DMS53 treated with DMSO at 0.1 percent for 48 hours (cell line): ENCODE measurements at regions not wholly inside any gene's neighbourhood (a gene's known extent, or its start where the extent isn't known, plus 50 kb on each side); places are given as distances from the start of the nearest gene placed in this dataset.

ENCODE experiments used
- DNase-seq: peaks from one replicate; lab custom pipeline; 2025; ENCODE audit not compliant: unreplicated experiment; lab: John Stamatoyannopoulos, UW

DNA sequence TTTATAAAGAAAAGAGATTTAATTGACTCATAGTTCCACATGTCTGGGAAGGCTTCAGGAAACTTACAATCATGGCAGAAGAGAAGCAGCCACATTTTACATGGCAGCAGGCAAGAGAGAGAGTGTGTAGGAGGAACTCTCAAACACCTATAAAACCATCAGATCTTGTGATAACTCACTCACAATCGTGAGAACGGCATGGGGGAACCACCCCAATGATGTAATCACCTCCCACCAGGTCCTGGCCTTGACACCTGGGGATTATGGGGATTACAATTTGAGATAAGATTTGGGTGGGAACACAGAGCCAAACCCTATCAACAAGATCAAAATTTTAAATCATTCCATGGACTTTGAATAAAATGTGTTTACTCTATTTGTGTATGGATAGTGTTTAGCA lies 575.6 kb downstream of the ADCYAP1 start:
- DNase-seq: no peak

DNA sequence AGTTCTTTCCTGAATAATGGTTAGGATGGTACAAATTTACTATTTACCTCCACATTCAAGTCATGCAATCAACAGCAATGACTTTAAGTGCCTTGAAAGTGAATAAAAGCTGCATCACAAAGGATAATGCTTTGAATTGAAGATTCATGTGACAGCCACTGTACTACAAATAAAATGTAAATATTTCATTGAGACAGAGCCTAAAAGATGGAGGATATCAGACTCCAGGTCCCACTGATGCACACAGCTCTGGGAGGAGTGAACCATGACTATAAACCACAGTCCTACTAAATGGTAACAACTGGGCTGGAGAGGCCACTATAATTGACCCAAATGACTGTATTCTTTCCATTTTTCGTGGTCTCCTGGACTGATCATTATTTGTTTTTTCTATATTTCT lies 576.9 kb downstream of the ADCYAP1 start:
- DNase-seq: no peak

DNA sequence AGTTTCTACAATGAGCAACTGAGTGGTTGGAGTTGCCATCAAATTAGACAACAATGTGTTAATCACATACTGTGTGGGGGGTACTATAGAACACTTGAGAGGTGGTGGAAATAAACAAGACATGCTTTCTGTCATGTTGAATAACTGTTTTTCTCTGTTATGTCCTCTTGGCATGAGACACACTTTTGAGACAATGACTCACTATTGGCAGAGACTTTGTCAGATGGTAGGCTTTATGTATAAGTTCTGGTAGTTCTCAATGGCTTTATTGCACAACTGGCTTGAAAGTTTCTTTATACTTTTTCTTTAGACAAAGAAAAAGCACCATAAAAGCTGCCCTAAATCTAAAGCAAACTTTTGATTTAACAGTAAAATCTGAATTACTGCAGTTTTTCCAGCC lies 578.7 kb downstream of the ADCYAP1 start:
- no peak for DNase-seq

DNA sequence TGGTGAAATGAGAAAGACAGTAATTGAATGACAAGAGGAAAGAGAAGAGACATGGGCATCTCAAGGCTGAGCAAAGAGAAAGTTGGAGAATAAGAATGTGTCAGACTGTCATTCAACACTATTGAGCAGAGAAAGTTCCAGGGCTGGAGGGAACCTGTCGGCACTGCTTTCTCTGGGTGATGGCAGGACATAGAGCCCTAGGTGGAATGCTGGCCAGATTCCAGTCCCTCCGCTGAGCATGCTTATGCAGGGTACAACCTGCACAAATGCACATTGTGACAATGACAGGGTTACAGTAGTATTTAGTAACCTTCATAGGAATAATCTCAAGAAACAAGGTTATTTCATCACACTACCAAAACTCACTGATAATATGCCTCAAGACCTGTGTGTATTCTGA lies 582.8 kb downstream of the ADCYAP1 start:
- no peak for DNase-seq

DNA sequence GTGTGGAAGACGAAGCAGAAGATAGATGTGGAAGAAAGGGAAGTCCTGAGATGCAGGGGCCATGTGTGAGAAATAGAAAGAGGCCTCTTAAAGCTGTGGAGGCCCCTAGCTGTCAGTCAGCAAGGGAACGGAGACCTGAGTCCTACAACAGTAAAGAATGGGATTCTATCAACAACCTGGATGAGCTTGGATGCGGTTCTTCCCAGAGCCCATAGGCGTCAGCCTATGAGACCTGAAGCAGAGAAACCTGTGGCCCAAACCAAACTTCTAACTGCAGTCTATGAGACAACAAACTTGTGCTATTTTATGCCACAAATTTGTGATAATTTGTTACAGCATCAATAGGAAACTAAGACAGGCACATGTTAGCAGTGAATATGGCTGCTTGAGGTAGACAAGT lies 583.7 kb downstream of the ADCYAP1 start:
- no peak for DNase-seq

DNA sequence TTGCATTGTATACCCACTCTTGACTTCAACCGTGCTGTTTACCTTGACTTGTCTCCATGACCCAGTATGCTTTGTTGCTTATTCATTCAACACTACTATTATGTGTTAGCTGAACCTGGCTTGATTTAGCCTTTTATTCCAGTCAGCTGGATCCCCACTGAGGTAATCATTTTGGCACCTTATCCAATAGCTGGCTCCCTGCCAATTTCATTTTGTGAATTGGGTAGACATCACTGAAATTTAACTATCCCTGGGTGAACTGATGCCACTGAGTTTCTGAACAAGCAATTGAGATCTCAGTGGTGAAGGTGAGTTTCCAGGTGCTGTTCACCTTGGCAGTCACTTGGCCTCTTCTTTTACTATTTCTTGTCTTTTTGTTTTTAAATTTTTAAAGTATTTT lies 584.3 kb downstream of the ADCYAP1 start:
- DNase-seq: peak; percentile 91

DNA sequence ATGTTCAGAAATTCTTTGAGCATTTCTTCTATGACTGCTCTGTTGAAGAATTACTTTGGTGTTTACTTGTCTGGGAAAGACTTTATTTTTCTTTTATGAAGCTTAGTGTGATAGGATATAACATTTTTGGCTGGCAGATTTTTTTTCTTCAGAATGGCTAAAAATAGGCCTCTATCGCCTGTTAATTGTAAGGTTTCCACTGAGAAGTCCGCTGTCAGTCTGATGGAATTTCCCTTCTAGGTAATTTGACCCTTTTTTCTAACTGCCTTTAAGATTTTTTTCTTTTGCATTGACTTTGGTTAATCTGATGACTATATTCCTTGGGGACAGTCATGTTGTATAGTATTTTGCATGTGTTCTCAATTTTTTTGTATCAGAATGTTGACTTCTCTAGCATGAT lies 590.7 kb downstream of the ADCYAP1 start:
- DNase-seq: no peak

DNA sequence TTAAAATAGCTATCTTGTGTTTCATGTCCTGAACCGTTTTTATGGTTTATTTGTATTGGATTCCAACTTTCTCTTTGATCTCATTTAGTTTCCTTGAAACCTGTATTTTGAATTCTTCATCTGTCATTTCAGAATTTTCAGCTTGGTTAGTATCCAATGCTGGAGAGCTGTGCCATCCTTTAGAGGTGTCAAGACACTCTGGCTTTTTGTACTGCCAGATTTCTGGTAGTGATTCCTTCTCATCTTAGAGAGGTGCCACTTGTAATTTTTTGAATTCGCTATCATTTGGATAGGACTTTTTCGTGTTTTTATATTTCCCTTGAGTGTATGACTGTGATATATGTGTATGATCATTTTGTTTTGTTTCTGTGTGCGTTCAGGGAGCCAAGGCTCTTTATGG lies 591.4 kb downstream of the ADCYAP1 start:
- DNase-seq: no peak

DNA sequence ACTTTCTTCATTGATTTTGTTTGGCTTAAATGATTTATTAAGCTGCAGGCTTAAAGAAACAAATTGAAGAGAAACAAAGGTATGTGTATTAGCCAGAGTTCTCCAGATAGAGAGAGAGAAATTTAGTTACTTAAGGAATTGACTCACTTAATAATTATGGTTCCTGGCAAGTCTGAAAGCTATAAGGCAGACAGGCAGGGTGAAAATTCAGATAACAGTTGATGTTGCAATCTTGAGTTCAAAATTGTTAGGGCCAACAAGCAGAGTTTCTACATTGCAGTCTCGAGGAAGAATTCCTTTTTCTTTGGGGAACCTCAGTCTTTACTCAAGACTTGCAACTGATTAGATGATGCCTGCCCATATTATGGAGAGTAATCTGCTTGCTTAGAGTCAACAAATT lies 593.5 kb downstream of the ADCYAP1 start:
- no peak for DNase-seq

DNA sequence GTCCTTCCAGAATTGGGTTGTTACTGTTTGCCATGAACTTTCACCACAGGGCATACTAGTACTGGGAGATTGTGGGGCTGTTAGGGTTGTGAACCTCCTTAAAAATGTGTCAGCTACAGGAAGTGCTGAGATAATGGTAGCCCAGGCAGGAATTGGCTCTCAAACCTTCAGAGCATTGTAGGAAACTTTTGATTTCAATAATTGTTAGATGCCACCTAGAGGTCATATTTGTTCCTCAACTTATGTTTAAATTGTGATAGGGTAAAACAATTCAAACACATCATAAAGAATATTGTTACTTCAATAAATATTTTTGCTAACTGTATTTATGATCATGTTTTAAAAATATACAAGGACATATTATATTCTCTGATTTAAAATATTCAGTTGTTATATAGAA lies 594.6 kb downstream of the ADCYAP1 start:
- DNase-seq: peak; percentile 72

DNA sequence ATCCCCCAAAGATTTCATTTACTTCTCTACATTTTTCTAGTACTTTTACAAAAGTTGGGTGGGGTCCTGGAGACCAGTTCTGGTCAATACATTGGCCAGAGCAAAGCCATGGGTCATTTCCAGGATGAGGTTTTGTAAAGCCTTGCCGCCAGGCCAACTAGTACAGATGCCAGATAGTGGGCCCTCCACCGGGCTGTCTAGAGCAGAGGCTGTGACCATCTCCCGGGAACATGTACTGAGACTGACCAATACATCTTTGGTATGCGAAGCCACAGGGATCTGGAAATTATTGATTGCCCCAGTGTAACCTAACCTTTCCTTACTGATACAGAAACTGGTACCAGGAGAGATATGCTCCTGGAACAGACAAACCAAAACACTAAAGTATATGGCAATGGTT lies 599.2 kb downstream of the ADCYAP1 start:
- no peak for DNase-seq

DNA sequence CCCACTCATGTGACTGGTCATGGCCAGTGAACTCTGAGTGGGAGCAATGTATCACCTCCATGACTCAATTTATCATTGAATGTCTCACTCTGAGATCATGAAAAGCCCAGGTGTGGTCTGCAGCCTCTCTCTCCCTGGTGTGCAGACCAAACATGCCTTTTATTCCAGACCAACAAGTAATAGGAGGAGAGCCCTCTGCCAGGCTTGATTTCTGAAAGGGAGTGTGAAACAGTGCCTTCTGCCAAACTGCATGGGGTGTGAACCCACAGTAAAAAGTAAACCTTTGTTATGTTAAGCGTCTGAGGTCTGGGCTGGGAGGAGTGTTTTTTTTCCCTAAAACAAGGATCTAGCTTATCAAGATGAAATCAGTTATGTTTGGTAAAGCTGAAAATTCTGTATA lies 601.2 kb downstream of the ADCYAP1 start:
- DNase-seq: no peak

DNA sequence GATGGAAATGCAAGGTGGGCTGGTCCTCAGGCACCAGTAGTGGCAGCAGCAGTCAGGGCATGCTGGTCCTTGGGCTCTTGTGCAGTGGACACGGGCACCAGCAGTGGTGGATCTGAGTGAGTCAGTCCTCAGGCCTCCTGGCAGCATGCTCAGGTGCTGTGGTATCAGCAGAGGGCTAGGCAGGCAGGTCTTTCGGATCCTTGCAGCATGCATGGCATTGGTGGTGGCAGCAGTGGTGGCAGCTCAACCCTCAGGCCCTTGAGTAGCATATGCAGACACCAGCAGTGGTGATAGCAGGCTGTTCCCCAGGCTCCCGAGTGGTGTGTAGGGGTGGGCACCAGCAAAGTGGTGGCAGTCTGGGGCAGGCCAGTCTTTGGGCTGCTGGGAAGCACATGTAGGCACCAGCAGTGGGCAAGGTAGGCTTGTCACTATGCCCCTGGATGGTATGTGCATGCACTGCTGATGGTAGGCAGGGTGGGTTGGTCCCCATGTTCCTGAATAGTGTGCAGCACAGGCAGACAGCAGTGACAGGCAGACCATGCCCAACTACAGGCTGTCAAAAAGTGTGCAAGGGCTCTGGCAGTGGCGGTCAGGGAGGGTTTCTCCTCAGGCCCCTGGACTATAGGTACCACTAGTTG lies 606.0 kb downstream of the ADCYAP1 start:
- DNase-seq: no peak

DNA sequence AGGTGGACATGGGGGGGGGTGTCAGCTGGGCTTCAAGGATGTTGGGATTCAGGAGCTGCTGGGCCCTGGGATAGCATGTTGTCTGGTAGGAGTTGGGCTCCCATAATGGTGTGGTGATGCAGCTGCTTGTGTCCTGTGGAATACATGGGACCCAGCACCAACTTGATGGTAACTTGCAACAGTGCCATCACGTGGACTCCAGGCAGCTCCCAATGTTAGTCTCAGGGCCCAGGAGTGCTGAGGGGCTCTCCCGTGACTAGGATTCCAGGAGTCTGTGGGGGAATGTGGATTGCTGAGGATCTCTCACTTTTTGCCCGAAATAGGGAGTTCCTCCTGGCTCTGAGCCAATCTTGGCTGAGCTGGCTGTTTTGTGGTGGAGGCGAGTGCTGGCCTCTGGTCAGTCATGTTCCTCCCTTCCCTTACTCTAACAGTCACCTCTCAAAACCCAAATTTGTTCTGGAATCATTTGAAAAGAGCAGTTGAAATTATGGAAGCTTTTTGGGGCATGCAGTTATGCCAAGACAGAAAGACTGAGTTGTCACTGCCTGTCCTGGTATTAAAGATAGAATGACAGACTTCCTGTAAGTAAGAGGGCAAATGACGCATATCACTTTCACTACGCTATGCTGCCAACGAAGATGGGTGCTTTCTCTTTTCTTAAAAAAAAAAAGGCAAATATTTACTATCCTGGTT lies 607.1 kb downstream of the ADCYAP1 start:
- DNase-seq: peak; percentile 87

DNA sequence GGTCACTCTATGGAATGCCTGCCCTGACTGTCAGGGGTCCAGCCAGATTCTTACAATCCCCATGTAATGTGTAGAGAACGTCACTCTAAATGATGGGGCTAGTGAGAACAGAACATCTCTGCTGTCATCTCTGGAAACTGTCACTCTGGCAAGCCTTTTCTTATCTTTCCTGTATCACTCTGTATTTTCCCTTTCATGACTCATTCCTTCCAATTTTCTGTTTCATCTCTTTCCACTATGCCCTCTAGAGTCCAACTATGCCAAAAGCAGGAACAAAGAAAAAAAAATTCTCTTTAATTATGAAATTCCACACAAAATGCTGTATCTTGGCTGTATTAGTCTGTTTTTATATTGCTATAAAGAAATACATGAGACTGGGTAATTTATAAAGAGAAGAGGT lies 608.8 kb downstream of the ADCYAP1 start:
- peak; percentile 80 for DNase-seq

DNA sequence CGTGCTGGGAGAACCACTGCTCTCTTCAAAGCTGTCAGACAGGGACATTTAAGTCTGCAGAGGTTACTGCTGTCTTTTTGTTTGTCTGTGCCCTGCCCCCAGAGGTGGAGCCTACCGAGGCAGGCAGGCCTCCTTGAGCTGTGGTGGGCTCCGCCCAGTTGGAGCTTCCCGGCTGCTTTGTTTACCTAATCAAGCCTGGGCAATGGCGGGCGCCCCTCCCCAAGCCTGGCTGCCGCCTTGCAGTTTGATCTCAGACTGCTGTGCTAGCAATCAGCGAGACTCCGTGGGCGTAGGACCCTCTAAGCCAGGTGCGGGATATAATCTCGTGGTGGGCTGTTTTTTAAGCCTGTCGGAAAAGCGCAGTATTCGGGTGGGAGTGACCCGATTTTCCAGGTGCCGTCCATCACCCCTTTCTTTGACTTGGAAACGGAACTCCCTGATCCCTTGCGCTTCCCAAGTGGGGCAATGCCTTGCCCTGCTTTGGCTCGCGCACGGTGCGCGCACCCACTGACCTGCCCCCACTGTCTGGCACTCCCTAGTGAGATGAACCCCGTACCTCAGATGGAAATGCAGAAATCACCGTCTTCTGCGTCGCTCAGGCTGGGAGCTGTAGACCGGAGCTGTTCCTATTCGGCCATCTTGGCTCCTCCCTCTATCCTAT lies 617.0 kb downstream of the ADCYAP1 start:
- peak; percentile 56 for DNase-seq

DNA sequence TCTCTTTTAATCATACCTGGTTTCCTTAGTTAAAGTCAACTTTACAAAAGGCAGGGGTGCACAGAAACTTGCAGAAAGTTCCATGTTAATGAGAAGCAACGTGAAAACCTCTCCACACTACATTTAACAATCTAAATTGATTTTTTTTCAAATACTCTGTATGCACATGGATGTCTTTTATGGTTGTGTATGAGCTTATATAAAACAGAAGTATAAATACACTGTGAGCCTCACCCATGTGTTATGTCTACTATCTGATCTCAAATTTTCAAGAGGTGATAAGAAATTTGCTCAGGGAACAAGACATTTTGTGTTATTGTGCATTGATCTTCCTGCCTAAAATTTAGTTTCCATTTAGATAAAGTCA lies 617.6 kb downstream of the ADCYAP1 start:
- peak; percentile 87 for DNase-seq

DNA sequence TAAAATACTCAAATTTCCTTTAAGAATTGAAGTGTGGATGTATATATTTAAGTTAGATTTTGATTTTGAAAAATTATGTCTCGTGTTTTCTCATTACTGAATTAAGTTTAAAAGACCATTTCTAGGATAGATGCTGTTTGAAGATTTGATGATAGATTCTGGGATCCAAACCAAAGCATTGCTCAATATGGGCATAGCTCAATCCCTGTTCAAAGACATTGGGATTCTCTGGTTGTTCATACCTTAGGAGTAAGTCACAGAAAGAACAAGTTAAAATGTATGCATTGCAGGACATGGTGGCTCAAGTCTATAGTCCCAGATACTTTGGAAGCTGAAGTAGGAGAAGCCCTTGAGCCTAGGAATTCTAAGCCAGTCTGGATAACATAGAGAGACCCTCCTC lies 622.3 kb downstream of the ADCYAP1 start:
- DNase-seq: no peak

DNA sequence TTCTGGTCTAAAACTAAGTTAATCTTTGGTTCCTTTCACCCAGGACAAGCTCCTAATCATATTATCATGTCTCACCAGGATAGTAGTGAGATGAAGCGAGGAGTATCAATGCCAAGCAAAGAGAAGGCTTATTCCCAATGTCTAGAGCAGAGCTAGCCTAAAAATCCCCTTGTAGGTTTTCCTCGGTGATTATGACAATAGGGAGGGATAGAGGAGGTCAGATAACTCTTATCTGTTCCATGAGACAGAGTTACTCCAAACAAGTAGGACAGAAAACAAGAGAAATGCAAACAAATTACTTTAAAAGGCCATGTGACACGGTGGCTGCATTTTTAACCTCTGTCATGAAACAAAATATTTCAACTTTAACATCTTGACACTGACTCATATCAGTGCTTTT lies 623.1 kb downstream of the ADCYAP1 start:
- DNase-seq: no peak

DNA sequence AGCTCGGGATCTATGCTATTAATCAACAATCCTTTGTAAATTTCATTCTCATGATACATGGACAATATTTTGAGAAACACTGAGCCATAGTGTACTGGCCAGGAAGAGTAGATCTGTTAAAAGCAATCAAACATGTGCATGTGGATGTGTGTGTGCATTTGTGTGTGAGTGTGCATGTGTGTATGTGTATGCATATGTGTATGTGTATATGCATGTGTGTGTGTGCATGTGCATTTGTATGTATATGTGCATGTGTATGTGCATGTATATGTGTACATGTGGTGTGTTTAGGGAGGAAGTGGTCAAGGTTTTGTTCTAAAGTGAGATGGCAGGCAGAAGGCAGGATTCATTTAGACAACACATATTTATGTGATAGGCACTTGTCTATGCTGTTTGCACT lies 623.8 kb downstream of the ADCYAP1 start:
- no peak for DNase-seq

DNA sequence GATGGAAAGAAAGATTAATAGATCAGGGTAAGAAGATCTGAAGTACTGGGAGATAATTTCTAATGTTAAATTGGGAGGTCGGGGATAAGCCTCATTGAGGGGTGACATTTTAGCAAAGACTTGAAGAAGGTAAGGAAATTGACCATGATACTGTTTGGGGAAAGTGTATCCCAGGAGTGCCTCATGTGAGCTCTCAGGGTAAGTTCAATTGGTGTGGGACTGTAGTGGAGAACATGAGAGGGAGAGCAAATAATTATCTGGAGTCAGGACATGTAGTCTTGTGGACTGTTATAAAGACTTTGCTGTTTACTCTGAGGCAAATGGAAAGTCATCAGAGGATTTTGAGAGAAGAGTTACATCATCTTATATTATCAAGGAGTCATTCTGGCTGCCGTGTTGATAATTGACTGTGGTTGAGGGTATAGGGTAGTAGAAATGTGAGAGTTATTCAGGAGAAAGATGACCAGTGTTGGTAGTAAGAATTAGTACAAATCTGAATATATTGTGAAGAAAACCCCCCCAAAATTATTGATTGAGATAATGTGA lies 624.4 kb downstream of the ADCYAP1 start:
- no peak for DNase-seq

DNA sequence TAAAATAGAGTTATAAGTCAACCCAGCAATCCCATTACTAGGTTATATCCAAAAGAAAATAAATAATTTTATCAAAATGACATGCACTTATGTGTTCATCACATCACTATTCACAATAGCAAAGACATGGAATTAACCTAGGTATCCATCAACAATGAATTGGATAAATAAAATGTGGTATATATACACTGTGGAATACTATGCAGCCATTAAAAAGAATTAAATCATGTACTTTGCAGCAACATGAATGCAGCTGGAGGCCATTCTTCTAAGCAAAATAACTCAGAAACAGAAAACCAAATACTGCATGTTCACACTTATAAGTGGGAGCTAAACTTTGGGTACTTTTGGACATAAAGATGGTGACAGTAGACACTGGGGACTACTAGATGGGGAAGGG lies 626.0 kb downstream of the ADCYAP1 start:
- DNase-seq: no peak
